ENCODE measurements at regions not wholly inside any gene's neighbourhood (a gene's known extent, or its start where the extent isn't known, plus 50 kb on each side); places are given as distances from the start of the nearest gene placed in this dataset.

DNA sequence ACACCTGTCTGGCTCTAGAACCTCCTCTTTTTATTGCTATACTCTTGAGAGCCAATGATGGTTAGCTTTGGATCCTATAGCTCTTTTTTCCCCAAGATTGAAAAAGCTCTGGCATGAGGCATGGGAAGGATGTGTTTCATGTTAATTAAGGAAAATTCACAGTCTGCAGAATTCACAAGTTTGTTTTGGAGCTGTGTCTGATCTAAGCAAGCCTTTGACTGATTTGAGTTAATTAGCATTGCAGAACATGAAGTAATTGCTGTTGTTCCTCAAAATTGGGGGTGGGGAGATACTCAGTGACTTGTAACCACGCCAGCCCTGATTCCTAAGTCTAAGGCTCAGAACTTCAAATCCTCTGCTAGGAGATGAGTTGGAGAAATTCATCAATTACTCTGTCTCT is 205.0 kb downstream of the SUDS3 start:
- TF ChIP-seq, protein P1, sequence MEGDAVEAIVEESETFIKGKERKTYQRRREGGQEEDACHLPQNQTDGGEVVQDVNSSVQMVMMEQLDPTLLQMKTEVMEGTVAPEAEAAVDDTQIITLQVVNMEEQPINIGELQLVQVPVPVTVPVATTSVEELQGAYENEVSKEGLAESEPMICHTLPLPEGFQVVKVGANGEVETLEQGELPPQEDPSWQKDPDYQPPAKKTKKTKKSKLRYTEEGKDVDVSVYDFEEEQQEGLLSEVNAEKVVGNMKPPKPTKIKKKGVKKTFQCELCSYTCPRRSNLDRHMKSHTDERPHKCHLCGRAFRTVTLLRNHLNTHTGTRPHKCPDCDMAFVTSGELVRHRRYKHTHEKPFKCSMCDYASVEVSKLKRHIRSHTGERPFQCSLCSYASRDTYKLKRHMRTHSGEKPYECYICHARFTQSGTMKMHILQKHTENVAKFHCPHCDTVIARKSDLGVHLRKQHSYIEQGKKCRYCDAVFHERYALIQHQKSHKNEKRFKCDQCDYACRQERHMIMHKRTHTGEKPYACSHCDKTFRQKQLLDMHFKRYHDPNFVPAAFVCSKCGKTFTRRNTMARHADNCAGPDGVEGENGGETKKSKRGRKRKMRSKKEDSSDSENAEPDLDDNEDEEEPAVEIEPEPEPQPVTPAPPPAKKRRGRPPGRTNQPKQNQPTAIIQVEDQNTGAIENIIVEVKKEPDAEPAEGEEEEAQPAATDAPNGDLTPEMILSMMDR (IDR thresholded peaks at IDR 0.05) = no peak
- no peak for TF ChIP-seq POLR2AphosphoS5 (IDR thresholded peaks at IDR 0.05)
- no peak for TF ChIP-seq POLR2A (IDR thresholded peaks at IDR 0.05)
